B cell (primary cell): ENCODE measurements at regions not wholly inside any gene's neighbourhood (a gene's known extent, or its start where the extent isn't known, plus 50 kb on each side); places are given as distances from the start of the nearest gene placed in this dataset.

Experiments
- EZH2 ChIP-seq: IDR thresholded peaks from 2 replicates; pipeline ENCODE4 v1.6.1; 2012; ENCODE audit warnings: borderline replicate concordance, low read depth, mild to moderate bottlenecking, moderate library complexity, low read length; ENCODE audit not compliant: insufficient read depth, poor library complexity, severe bottlenecking
- TF ChIP-seq, protein P1 (sequence below): fragments of 200-600 bp; IDR thresholded peaks from one replicate; pipeline ENCODE4 v1.8.0; 2022; ENCODE audit warnings: antibody characterized with exemption, mild to moderate bottlenecking

DNA sequence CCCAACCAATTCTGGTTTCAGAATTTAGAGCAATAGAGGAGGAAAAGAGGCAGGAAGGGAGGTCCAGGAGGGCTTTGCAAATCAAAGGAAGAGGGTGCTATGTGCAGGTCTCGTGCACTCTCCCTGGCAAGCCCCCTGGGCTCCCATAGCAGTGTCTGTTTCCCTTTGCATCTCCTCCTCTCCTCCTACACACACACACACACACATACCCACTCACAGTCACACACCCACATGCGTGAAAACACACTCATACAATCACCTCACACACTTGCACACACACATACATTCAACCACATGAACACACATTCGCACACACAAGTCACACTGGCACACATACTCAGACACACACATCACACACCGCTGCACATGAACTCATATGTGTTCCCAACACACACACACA, 105.3 kb downstream of the OAT start:
- TF ChIP-seq, protein P1, sequence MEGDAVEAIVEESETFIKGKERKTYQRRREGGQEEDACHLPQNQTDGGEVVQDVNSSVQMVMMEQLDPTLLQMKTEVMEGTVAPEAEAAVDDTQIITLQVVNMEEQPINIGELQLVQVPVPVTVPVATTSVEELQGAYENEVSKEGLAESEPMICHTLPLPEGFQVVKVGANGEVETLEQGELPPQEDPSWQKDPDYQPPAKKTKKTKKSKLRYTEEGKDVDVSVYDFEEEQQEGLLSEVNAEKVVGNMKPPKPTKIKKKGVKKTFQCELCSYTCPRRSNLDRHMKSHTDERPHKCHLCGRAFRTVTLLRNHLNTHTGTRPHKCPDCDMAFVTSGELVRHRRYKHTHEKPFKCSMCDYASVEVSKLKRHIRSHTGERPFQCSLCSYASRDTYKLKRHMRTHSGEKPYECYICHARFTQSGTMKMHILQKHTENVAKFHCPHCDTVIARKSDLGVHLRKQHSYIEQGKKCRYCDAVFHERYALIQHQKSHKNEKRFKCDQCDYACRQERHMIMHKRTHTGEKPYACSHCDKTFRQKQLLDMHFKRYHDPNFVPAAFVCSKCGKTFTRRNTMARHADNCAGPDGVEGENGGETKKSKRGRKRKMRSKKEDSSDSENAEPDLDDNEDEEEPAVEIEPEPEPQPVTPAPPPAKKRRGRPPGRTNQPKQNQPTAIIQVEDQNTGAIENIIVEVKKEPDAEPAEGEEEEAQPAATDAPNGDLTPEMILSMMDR, result no peak
- no peak for TF ChIP-seq EZH2
